ENCODE measurements at regions not wholly inside any gene's neighbourhood (a gene's known extent, or its start where the extent isn't known, plus 50 kb on each side); places are given as distances from the start of the nearest gene placed in this dataset.
"Not testable (repeated sequence)": the region's sequence is repeated elsewhere in the genome, so short reads cannot be mapped to it uniquely, and the experiment has no call there.

GRCh38 chr6:97347111-97347510, 64.1 kb upstream of the MMS22L start:
- no peak for DNase-seq (ENCODE audit: insufficient read length, low spot score)
- FAIRE-seq: no peak

GRCh38 chr6:97361286-97361685, 78.3 kb upstream of the MMS22L start:
- no peak for FAIRE-seq

GRCh38 chr6:97364327-97364726, 81.3 kb upstream of the MMS22L start:
- DNase-seq (ENCODE audit: insufficient read length, low spot score) (no peak), FAIRE-seq (no peak)

More at GRCh38 chr6:97361286-97361685, 78.3 kb upstream of the MMS22L start:
- no peak for DNase-seq (ENCODE audit: insufficient read length, low spot score)

- FAIRE-seq; DNase-seq (ENCODE audit: insufficient read length, low spot score): not testable (repeated sequence)
Observed at GRCh38 chr6:97382071-97382470, 99.1 kb upstream of the MMS22L start.

- FAIRE-seq (no peak), DNase-seq (ENCODE audit: insufficient read length, low spot score) (no peak)
Observed at GRCh38 chr6:97392735-97393134, 109.7 kb upstream of the MMS22L start.

- FAIRE-seq: no peak
- DNase-seq (ENCODE audit: insufficient read length, low spot score): peak; percentile 12
Observed at GRCh38 chr6:97394160-97394748, 111.2 kb upstream of the MMS22L start.

DNA sequence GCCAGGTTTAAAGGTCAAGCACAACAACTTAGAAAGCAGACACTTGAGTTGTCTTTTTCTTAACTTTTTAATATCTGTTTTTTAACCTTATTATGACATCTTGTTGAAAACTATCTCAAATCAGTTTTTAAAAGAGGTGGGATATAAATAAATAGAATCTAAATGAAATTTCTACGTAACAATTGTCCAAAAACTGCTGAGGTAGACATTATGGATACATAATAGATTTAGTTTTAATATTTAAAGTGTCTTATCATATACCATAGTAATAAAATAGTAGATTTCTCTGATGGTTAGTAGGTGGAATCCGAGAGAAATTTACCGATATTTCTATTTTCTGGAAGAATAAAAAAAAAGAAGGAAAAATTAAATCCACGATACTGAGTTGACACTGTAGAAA, 113.9 kb upstream of the MMS22L start:
- no peak for DNase-seq (ENCODE audit: insufficient read length, low spot score)
- FAIRE-seq: no peak

DNA sequence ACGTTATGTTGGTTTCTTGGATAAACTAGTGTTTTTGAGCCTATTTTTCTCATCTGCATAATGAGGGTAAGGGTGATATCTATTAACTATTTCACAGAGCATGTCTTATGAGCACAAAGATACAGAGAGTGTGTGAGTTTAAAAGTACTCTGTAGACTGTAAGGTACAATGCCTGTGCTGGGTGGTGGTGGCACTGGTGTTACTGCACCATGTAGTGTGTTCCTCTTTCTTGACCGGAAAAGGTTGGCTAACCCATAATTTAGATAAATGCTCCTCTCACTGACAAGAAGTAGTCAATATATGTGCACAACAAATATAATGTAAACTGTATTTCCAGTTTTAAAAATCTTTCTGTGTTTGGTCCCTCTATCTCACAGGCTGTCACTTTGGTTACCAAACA, 116.2 kb upstream of the MMS22L start:
- DNase-seq (ENCODE audit: insufficient read length, low spot score): no peak
- FAIRE-seq: no peak

GRCh38 chr6:97401533-97401932, 118.5 kb upstream of the MMS22L start:
- DNase-seq (ENCODE audit: insufficient read length, low spot score) (no peak), FAIRE-seq (no peak)

DNA sequence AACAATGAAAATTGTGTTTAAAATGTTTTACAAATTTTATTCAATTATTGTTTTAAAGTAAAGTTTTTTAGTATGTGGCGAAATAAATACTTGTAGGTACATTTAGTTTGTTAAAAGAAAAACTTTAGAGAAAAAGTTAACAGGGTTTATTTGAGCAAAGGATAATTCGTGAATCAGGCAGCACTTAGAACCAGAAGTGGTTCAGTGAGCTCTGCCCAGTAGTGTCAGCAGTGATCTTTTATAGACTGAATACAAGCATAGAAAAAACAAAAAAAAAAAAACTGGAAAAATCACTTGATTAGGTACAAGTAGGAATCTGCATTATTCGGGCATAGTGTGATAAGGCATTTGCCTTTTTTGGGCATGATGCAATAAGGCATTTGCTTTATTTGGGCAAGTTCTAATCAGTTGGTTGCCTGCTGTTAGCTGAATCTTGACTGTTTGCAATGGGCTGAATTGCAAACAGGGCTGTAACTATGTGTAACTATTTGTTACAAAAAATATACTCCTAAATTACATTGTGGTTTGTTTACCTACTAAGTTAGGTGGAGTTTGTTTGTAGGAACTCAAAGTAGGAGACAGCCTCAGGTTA, 122.9 kb upstream of the MMS22L start:
- FAIRE-seq: no peak

DNA sequence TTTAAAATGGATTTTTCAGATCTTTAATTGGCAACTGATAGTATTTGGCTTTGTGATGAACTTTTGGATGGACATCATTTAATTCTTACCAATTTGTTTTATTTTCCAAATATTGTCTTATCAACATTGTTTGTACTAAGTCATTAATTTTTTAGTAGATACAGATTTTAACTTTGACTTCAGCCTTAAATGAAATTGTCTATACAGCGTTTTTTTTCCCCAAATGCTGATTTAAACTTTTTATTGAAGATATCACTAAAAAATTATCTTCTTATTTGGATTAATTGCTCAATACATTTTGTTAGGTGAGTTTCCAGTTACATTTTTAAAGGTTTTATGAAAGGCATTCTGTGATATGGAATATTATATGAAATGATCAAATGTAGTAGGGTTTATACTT, 123.6 kb upstream of the MMS22L start:
- FAIRE-seq: no peak

More for the DNA sequence above, 122.9 kb upstream of the MMS22L start:
- DNase-seq (ENCODE audit: insufficient read length, low spot score): no peak

DNA sequence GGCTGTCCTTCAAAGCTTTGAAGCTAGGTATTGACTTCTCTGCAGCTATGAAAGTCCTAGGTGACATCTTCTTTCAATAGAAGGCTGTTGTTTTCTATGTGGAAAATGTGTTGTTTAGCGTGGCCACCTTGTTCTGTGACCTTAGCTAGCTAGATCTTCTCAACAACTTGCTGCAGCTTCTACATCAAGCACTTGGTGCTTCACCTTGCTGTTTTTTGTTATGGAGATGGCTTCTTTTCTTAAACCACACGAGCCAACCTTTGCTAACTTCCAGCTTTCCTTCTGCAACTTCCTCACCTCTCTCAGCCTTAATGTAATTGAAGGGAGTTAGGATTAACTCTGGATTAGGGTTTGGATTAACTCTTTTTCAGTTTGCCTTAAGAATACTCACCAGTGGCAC, 128.6 kb upstream of the MMS22L start:
- FAIRE-seq: no peak
- no peak for DNase-seq (ENCODE audit: insufficient read length, low spot score)

More for the DNA sequence above, 123.6 kb upstream of the MMS22L start:
- no peak for DNase-seq (ENCODE audit: insufficient read length, low spot score)

DNA sequence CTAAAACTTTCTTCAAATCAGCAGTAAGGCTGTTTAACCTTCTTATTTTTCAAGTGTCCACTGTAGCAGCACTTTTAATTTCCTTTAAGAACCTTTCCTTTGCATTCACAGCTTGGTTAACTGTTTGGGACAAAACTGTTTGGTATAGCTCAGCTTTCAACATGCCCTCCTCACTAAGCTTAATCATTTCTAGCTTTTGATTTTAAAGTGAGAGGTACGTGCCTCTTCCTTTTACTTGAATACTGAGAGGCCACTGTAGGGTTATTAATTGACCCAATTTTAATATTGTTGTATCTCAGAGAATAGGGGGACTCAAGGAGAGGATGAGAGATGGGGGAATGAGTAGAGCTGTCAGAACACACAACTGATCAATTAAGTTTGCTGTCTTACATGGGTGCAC, 129.5 kb upstream of the MMS22L start:
- FAIRE-seq (no peak), DNase-seq (ENCODE audit: insufficient read length, low spot score) (no peak)

DNA sequence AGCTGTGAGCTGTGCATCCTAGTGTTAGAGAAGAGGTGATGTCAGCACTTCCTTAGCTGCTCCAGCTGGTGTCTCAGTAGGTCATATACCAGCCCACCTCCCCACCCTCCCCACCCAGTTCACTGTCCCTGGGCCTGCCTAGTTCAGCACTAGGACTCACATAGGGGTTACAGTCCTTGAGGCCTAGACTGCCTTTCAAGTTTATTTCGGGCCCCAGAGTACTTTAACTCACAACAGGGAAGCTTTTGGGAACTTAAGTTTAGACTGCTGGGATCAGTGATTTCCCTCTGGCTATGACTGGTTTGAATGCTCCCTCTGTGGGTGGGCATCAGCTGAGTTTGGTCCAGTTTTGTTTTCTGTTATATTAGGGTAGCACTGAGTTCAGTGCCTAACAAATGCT, 139.2 kb upstream of the MMS22L start:
- FAIRE-seq (no peak), DNase-seq (ENCODE audit: insufficient read length, low spot score) (no peak)

DNA sequence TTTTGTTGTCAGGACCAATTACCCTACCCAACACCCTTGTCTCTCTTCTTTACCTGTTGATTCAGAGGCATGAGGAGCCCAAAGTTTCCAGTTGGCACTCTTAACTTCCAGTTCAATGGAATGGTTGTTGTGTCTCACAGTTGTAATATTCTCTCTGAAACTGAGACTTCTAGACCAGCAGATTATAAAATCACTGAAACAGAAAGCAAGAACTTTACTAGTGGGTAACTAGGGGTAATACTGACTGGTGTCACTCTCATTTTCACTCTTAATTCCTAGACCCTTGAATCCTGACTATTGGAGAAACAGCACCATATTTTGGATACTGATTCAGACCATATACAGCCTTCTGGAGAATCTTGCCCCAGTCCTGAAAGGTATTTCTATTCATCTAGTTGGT, 140.2 kb upstream of the MMS22L start:
- FAIRE-seq: no peak
- DNase-seq (ENCODE audit: insufficient read length, low spot score): no peak

- FAIRE-seq (no peak), DNase-seq (ENCODE audit: insufficient read length, low spot score) (no peak)
Observed at GRCh38 chr6:97427648-97428047, 144.6 kb upstream of the MMS22L start.

GRCh38 chr6:97437087-97437486, 154.1 kb upstream of the MMS22L start:
- no peak for FAIRE-seq

GRCh38 chr6:97438011-97438671, 155.1 kb upstream of the MMS22L start:
- no peak for FAIRE-seq

More at GRCh38 chr6:97437087-97437486, 154.1 kb upstream of the MMS22L start:
- DNase-seq (ENCODE audit: insufficient read length, low spot score): peak; percentile 3

DNA sequence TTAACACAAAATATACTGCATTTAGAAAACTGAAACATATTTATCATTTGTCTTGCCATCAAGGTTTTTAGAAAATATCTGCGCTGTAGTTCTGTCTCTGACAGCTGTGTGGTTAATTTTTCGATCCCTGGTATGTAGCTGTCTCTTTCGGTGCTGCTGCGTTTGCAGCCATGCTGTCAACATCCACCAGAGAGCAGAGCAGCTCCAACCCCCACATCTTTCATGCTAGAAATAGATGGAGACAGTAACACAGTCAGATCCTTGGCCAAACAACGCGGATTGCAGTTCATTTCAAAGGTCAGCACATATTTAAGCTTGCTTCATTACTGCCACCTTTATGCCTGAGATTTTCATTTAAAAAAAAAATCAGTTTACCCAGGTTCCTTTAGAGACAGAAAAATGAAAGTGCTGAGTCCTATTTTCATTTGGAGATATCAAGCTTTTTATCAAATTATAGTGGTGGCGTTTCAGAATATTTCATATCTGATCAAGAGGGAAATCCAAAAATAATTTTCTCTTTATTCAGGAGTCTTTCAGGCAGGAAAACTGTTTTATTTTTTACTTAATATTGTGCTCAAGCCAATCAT, 157.7 kb upstream of the MMS22L start:
- peak; percentile 7 for DNase-seq (ENCODE audit: insufficient read length, low spot score)
- FAIRE-seq: no peak

More at GRCh38 chr6:97438011-97438671, 155.1 kb upstream of the MMS22L start:
- DNase-seq (ENCODE audit: insufficient read length, low spot score): no peak

- no peak for FAIRE-seq
- DNase-seq (ENCODE audit: insufficient read length, low spot score): no peak
Observed at GRCh38 chr6:97443408-97444080, 160.5 kb upstream of the MMS22L start.

- DNase-seq (ENCODE audit: insufficient read length, low spot score) (no peak), FAIRE-seq (no peak)
Observed at GRCh38 chr6:97445407-97445806, 162.4 kb upstream of the MMS22L start.
